Small intestine (tissue), 7 donors: ENCODE measurements at regions not wholly inside any gene's neighbourhood (a gene's known extent, or its start where the extent isn't known, plus 50 kb on each side); places are given as distances from the start of the nearest gene placed in this dataset.

Experiments
- DNase-seq, 2 donors: peaks; one replicate each; pipeline versions ENCODE4 v3.0.0 to v3.0.0-alpha.2; 2013
- FAIRE-seq: peaks from 2 replicates; lab custom pipeline; 2012; peaks lifted over from hg19 to GRCh38; lab: Jason Lieb, UNC
- H3K27ac ChIP-seq, 3 donors: one replicate each; pipeline ENCODE4 v1.5.1; 2013; ENCODE audit warnings: low read length in 2 of 3, mild to moderate bottlenecking in 2 of 3, control low read depth in 1 of 3, inconsistent platforms in 1 of 3, low read depth in 1 of 3, moderate library complexity in 1 of 3
- H3K27me3 ChIP-seq, 3 donors: one replicate each; pipeline ENCODE4 v1.6.1; 2013; ENCODE audit warnings: low read length in 3 of 3, inconsistent platforms in 1 of 3; ENCODE audit not compliant: control insufficient read depth in 3 of 3, insufficient read depth in 3 of 3
- H3K36me3 ChIP-seq, 3 donors: one replicate each; pipeline ENCODE4 v1.6.1; 2013; ENCODE audit warnings: low read length in 3 of 3, inconsistent platforms in 1 of 3, low read depth in 1 of 3, mild to moderate bottlenecking in 1 of 3, moderate library complexity in 1 of 3; ENCODE audit not compliant: control insufficient read depth in 3 of 3, insufficient read depth in 2 of 3
- H3K4me1 ChIP-seq, 3 donors: one replicate each; pipeline ENCODE4 v1.6.1; 2013; ENCODE audit warnings: low read length in 2 of 3, inconsistent platforms in 1 of 3, low read depth in 1 of 3, mild to moderate bottlenecking in 1 of 3, moderate library complexity in 1 of 3; ENCODE audit not compliant: control insufficient read depth in 3 of 3, insufficient read depth in 2 of 3
- H3K4me3 ChIP-seq, 3 donors: one replicate each; pipeline ENCODE4 v1.5.1; 2013; ENCODE audit warnings: low read length in 3 of 3, control low read depth in 1 of 3, inconsistent platforms in 1 of 3, low read depth in 1 of 3, mild to moderate bottlenecking in 1 of 3, moderate library complexity in 1 of 3
- H3K9me3 ChIP-seq, 2 donors: one replicate each; pipeline ENCODE4 v1.6.1; 2013; ENCODE audit warnings: low read depth in 1 of 2, low read length in 1 of 2; ENCODE audit not compliant: control insufficient read depth in 2 of 2, insufficient read depth in 1 of 2
- WGBS, 3 donors: extraction: QIAGEN DNeasy Blood & Tissue Kit; methylation state at CpG; one replicate each; pipeline ENCODE4 v1.1.7; 2013; 5-methylcytosine and 5-hydroxymethylcytosine counted together
- donor health status: healthy with polysubstance abuse.
- donor health status: control.
- donor health status: control.
- donor health status: Bipolar disorder and iron deficiency.
- donor health status: healthy.

- no peak overlapping the region for H3K27ac ChIP-seq
- DNase-seq (no peak), FAIRE-seq (no peak)
- H3K36me3 ChIP-seq: no peaks in the 10 kb centered on the region
- H3K9me3 ChIP-seq: no peaks in the 10 kb centered on the region
- no peaks in the 10 kb centered on the region for H3K27me3 ChIP-seq
- H3K4me1 ChIP-seq: no peaks in the 10 kb centered on the region
- WGBS, 3 donors: 12 to 36% (median 25%) methylated on average over 1 of the region's 1 CpG
- H3K4me3 ChIP-seq: no peak overlapping the region
These were observed 99.3 kb upstream of the RALGPS2 start for GRCh38 chr1:178625695-178626094.

GRCh38 chr1:178627037-178627436 lies 98.0 kb upstream of the RALGPS2 start:
- Histone ChIP-seq H3K4me1 (no peaks in the 10 kb centered on the region), H3K27me3 (no peaks in the 10 kb centered on the region), H3K4me3 (no peak overlapping the region), H3K36me3 (no peaks in the 10 kb centered on the region), H3K27ac (no peak overlapping the region), H3K9me3 (no peaks in the 10 kb centered on the region)
- 87 to 89% (median 89%) methylated on average over 2 of the region's 2 CpGs for WGBS, 3 donors
- no peak for DNase-seq
- FAIRE-seq: no peak

GRCh38 chr1:178628637-178629251 lies 96.3 kb upstream of the RALGPS2 start:
- no peaks in the 10 kb centered on the region for H3K9me3 ChIP-seq
- H3K36me3 ChIP-seq: no peaks in the 10 kb centered on the region
- no peaks in the 10 kb centered on the region for H3K27me3 ChIP-seq
- no peak overlapping the region for H3K27ac ChIP-seq
- no peaks in the 10 kb centered on the region for H3K4me1 ChIP-seq
- no peak for FAIRE-seq
- 89 to 96% (median 92%) methylated on average over 2 of the region's 2 CpGs for WGBS, 3 donors
- H3K4me3 ChIP-seq: no peak overlapping the region
- DNase-seq: no peak

- Histone ChIP-seq H3K27me3 (no peaks in the 10 kb centered on the region), H3K27ac (peak overlapping the region in 1 of 3 donors; percentile 33), H3K36me3 (no peaks in the 10 kb centered on the region), H3K4me1 (no peaks in the 10 kb centered on the region), H3K4me3 (no peak overlapping the region), H3K9me3 (no peaks in the 10 kb centered on the region)
- FAIRE-seq (no peak), DNase-seq (no peak)
- WGBS, 3 donors: 75 to 93% (median 83%) methylated on average over 6 of the region's 6 CpGs
These were observed 95.5 kb upstream of the RALGPS2 start for GRCh38 chr1:178629252-178630154.

GRCh38 chr1:178630417-178630816 lies 94.6 kb upstream of the RALGPS2 start:
- DNase-seq: no peak
- Histone ChIP-seq H3K9me3 (no peaks in the 10 kb centered on the region), H3K27me3 (no peaks in the 10 kb centered on the region), H3K4me3 (no peak overlapping the region), H3K36me3 (no peaks in the 10 kb centered on the region), H3K4me1 (no peaks in the 10 kb centered on the region), H3K27ac (no peak overlapping the region)
- no peak for FAIRE-seq

GRCh38 chr1:178632653-178633052 lies 92.4 kb upstream of the RALGPS2 start:
- no peaks in the 10 kb centered on the region for H3K4me1 ChIP-seq
- DNase-seq (no peak), FAIRE-seq (no peak)
- peak overlapping the region in 1 of 3 donors; percentile 34 for H3K27ac ChIP-seq
- no peak overlapping the region for H3K4me3 ChIP-seq
- H3K27me3 ChIP-seq: no peaks in the 10 kb centered on the region
- H3K36me3 ChIP-seq: no peaks in the 10 kb centered on the region
- no peaks in the 10 kb centered on the region for H3K9me3 ChIP-seq
- 65 to 75% (median 69%) methylated on average over 5 of the region's 5 CpGs for WGBS, 3 donors

GRCh38 chr1:178633056-178633455 lies 92.0 kb upstream of the RALGPS2 start:
- Histone ChIP-seq H3K27ac (peak overlapping the region in 1 of 3 donors; percentile 34), H3K9me3 (no peaks in the 10 kb centered on the region), H3K4me3 (no peak overlapping the region), H3K36me3 (no peaks in the 10 kb centered on the region), H3K4me1 (no peaks in the 10 kb centered on the region), H3K27me3 (no peaks in the 10 kb centered on the region)
- no peak for DNase-seq
- FAIRE-seq: no peak
- WGBS, 3 donors: 85 to 92% (median 91%) methylated on average over 4 of the region's 4 CpGs

GRCh38 chr1:178634445-178634844 lies 90.6 kb upstream of the RALGPS2 start:
- H3K4me1 ChIP-seq: no peaks in the 10 kb centered on the region
- WGBS, 3 donors: 48 to 63% (median 51%) methylated on average over 2 of the region's 2 CpGs
- no peaks in the 10 kb centered on the region for H3K27me3 ChIP-seq
- FAIRE-seq (no peak), DNase-seq (peak; percentile 22 to 24)
- peak overlapping the region in 1 of 3 donors; percentile 10 for H3K27ac ChIP-seq
- H3K9me3 ChIP-seq: no peaks in the 10 kb centered on the region
- no peak overlapping the region for H3K4me3 ChIP-seq
- no peaks in the 10 kb centered on the region for H3K36me3 ChIP-seq
